Activated CD8-positive, alpha-beta memory T cell treated with anti-CD3 and anti-CD28 coated beads for 48 hours (primary cell): ENCODE measurements at regions not wholly inside any gene's neighbourhood (a gene's known extent, or its start where the extent isn't known, plus 50 kb on each side); places are given as distances from the start of the nearest gene placed in this dataset.
"Not testable (repeated sequence)": the region's sequence is repeated elsewhere in the genome, so short reads cannot be mapped to it uniquely, and the experiment has no call there.

Experiments
- DNase-seq, 3 experiments: peaks; one replicate each; pipeline ENCODE4 v3.0.0-alpha.2; 2020; ENCODE audit warnings: low read depth in 2 of 3, low spot score in 2 of 3

DNA sequence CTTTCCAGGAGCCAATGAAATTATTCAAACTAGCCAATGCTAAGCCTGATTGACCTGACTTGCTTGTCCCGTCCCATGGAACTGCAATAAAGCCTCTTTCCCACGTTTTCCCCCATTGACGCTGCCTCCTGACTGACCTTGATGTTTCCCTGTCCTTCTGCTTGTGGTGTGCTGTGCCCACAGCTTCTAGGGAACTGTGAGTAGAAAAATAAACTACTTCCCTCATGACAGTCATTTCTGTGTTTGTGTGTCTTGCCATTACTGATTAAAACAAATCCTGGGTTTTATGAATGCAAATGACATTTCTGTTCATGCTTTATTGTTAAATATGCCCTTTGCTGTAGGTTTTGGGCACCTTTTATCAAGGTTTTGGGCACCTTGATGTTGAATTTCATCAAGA is 91.3 kb upstream of the ABI1 start:
- no peak for DNase-seq

DNA sequence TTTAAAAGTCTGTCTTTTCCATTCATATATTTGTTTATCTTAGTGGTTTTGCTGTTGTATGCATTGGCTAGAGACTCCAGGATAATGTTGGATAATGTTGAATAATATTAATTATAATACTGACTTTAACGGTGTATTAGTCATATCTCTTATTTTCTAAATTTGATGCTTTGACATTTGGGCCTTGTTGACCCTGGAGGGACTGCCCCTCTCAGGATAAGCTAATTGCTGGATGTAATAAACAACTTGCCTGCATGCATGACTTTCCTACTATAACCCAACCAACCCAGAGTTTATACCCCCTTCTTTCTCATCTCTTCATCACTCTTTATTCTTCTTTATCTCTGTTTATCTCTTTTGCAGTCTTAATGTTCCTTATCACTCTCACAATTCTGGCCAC is 90.9 kb upstream of the ABI1 start:
- DNase-seq = no peak

DNA sequence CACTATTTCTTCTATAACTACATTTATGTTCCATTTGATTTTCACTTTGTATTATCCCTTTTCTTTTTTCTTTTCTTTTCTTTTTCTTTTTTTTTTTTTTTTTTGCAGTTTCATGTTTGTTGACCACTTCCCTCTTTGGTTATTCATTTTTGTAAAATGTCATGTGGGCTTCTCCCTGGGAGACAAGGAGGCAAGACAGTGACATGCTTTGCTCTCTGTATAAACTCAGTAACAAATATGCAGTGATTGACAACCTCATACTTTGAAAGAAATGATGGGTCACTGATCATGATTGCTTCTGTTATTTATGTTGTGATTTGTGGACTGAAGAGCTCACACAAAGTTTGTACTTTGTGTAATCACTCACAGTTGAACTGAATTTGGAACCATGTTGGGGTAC is 90.2 kb upstream of the ABI1 start:
- DNase-seq = no peak

DNA sequence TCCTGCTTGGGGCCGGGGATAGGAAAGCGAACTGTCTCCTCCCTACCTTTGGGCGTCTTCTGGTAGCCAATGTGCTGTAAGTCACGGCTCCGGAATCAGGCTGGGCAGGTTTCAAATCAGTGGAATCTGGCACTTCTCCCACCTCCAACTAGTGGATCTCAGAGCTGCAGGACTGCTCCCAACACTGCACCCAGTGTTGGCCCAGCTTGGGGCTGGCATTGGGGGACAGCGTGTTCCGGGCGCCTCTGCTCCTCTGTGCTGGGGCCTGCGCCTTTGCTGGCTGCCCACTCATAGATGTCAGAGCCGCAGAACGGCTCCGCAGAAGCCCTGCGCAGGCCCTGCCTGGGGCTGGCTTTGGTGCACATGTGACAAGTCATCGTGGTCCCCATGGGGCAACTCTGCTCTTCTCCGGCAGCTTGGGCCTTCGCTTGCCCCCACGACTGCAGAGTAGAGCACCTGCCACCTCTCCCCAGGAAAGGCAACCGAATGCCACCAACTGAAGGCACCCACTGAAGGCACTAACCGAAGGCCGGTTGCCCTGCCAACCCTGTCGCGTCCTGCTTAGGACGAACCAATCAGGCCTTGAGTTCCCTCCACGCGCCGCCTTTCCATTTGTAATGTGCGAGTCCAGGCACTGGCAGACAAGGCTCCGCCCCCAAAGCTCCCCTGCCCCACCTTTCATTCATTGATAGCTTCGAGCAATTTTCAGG is 85.5 kb upstream of the ABI1 start:
- DNase-seq = no peak

DNA sequence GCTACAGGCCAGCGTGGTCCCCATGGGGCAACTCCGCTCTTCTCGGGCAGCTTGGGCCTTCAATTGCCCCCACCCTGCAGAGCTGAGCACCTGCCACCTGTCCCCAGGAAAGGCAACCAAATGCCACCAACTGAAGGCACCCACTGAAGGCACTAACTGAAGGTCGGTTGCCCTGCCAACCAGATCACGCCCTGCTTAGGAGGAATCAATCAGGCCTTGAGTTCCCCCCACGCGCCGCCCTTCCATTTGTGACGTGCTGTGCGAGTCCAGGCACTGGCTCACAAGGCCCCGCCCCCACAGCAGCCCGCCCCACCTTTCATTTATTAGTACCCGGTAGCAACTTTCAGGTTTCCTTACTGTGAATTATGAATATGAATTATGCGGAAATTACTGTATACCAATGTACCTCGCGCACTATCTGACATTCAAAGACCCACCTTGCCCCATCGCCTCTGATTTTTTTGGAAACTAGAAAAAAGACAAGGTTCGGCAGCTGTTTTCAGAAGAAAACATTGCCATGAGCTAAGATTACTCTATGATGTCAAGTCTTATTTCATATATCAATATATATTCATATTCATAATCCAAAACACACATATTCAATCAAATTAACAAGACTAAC is 83.6 kb upstream of the ABI1 start:
- DNase-seq = no peak

DNA sequence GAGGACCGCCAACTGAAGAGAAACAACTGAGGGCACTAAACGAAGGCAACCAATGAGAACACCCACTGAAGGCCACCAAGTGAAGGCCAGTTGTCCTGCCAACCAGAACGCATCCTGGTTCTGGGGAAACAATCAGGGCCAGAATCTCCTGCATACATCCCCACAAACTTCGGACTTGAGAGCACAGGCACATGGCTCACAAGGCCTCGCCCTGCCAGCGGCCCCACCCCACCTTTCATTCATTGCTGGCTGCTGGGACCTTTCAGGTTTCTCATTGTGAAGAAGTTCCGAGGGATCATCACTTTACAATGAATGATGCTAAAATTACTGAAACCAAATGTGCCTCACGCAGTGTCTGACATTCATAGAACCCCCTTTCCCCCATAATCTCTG is 79.2 kb upstream of the ABI1 start:
- DNase-seq = no peak

DNA sequence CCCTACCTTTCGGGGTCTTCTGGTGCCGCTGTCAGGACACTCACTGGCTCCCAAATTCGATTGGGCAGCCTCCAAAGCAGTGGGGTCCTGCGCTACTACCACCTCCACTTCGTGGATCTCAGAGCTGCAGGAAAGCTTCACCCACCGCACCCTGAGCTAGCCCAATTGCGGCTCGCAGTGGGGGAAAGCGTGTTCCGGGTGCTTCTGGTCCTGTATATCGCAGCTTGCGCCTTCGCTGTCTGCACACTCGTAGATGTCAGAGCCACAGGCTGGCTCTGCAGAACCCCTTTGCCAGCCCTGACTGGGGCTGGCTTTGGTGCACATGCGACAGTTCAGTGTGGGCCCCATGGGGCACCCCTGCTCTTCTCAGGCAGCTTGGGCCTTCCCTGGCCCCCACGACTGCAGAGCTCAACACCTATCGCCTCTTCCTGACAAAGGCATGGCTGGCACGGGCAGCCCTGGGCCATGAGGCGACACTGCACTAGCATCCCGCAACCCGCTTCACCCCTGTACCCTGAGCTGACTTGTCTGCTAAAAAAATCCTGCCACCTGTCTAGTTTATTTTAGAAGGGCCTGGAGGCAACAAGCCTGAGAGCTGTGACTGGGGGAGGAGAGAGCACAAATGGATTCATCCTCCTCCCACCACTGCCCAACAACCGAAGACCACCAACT is 78.7 kb upstream of the ABI1 start:
- no peak for DNase-seq

DNA sequence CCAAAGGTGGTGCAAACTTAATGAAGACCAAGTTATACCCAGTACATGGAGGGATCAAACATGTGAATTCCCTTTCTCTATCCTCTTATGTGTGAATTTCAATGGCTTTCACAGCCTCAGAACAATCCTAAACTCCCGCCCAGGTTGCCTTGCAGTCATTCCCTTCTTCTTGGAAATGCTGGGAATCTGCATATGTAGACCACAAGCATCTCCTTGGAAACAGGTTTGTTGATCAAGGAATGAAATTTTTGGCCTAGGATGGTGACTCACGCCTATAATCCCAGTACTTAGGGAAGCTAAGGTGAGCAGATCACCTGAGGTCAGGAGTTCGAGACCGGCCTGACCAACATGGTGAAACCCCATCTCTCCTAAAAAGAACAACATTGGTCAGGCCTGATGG is 77.8 kb upstream of the ABI1 start:
- no peak for DNase-seq

DNA sequence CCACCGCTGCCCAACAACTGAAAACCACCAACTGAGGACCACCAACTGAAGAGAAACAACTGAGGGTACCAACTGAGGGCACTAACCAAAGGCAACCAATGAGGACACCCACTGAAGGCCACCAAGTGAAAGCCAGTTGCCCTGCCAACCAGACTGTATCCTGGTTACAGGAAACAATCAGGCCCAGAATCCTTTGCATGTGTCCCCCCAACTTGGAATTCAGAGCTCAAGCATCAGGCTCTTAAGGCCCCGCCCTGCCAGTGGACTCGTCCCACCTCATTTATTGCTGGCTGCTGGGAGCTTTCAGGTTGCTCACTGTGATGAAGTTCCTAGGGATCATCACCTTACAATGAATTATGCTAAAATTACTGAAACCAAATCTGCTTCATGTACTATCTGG is 76.6 kb upstream of the ABI1 start:
- no peak for DNase-seq

DNA sequence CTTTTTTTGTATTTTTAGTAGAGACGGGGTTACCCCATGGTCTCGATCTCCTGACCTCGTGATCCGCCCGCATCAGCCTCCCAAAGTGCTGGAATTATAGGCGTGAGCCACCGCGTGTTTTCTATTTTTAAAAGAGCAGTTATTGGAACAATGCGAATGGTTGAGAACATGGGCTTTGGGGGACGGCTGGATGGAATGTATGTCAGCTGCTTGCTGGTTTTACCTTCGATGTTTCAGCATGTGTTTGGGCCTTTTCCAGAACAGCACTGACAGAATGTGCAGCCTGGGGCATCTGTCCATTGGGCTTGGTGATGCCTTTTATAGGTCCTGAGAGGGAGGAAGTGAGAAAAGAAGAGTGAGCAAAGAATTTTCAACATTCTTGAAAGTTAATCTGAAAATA is 73.4 kb upstream of the ABI1 start:
- DNase-seq = not testable (repeated sequence)

DNA sequence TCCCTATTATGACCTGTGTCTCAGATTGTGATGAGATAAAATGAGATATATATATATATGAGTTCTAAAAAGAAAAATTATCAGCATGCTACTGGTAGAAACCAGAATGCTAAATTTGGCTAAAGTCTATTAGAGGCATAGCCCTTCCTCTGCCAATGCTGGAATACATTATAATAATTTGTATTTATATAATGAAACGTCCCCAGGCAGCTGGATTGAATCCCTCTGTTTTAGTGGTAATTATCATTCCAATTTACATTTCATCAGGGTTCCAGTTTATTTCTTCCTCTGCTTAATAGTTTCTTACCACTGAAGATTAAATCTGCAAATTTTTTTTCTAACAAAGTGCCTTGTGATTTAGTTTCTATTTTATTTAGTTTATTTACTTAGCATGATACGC is 71.8 kb upstream of the ABI1 start:
- no peak for DNase-seq

DNA sequence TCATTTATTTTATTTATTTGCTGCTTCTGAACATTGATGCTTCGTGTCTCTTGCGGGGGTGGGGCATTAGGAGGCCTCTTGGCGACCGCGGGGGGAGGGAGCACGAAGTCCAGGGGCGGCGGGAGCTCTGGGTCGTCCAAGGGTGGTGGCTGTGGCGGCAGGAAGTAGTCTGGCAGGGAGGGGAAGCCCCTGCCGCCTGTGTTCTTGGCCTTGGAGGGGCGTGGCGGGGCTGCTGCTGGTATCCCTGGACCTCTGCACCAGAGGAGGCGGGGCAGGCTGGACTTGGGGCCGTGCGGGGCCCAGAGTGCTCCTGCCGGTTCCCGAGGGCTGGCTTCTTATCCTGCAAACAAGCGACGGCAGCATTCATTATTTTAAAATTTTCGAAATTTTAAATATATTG is 70.5 kb upstream of the ABI1 start:
- peak in 1 of 3 experiments; percentile 10 for DNase-seq

DNA sequence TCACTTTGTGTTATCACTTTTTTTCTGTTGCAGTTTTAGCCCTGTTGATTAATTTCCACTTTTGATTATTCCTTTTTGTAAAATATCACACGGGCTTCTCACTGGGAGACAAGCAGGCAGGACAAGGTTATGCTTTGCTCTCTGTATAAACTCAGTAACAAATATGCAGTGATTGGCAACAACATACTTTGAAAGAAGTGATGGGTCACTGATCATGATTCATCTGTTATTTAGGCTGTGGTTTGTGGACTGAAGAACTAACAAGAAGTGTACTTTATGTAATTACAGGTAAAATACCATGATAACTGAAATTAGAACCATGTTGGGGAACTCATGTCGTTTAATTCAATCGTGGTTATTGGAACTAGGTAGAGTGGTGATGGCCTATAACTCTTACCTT is 62.1 kb upstream of the ABI1 start:
- not testable (repeated sequence) for DNase-seq

DNA sequence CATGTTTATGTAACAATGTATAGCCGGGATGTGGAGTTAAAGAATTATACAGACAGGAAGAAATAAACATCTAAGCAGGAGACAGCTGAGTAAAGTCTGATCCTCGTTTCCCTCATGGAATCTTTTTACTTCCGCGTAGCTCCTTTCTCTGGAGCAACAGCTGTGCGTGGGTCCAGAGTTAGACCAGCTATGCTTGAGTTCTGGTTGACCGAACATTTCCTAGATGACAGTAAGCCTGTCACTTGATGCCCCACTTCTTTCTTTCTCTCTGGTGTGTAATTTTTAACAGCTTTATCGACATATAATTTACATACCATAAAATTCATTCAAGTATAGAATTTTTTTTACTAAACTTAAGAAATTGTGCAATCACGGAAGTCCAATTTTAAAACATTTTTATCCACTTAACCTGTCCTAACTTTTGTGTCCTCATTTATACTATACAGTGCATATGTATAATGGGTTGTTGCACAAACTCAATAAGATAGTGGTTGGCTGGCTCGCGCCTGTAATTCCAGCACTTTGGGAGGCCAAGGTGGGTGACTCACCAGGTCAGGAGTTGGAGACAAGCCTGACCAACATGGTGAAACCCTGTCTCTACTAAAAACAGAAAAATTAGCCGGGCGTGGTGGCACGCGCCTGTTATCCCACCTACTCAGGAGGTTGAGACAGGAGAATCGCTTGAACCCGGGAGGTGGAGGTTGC is 58.5 kb upstream of the ABI1 start:
- DNase-seq = not testable (repeated sequence)

DNA sequence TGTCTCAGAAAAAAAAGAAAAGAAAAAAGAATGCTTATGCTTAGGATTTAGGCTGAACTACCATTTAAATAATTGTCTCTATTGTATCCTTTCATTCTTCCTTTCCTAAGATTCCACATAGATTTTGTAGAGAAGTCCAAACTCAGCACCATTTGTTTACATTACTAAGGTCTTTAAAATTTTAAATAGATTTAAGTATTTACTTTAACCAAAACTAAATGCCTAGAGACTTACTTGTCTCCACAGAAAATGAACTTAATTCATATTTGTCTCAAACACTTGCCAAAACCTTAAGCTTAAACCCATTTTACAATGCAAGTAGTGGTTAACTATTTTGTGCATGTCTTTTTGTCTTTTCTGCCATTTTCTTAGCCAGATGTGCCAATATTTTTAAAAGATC is 54.1 kb upstream of the ABI1 start:
- no peak for DNase-seq

DNA sequence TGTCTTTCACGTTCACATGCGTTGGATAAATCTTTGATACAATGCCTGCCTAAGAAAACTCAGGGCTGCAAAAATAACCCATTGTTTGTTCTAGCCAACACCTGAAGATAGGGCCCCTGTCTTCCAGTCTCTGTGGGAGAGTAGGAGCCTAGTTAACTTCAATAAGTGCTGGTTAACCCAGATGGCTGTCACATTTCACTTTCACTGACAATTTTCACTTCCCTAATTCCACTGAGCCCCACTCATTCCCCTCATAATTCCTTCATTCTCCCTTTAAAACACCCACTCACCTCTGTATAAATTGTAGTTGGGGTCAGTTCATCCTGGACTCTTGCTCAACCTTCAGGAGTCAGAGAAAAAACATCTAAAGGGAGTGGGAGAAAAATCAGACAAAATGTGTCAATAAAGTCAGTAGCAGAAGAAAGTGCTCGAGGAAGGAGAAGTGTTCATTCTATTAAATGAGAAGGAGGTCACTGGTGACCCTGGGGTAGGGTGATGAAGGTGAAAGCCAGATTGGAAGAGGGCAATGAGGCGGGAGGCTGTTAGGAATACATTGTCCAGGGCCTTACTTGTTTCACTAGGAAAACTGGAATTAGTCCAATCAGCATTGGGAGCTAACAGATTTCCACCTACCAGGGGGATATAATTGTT is 51.2 kb upstream of the ABI1 start:
- no peak for DNase-seq
